PC-9 (cell line): ENCODE measurements at regions not wholly inside any gene's neighbourhood (a gene's known extent, or its start where the extent isn't known, plus 50 kb on each side); places are given as distances from the start of the nearest gene placed in this dataset.

Source experiments
- CTCF ChIP-seq: fragments of 200-600 bp; sonication (generic); conservative IDR thresholded peaks from 2 replicates; pipeline ENCODE4 v1.6.1; 2017; ENCODE audit warnings: mixed run types, antibody characterized with exemption, mild to moderate bottlenecking, moderate library complexity
- EZH2 ChIP-seq: fragments of 200-600 bp; sonication (generic); IDR thresholded peaks from 2 replicates; pipeline ENCODE4 v1.8.0; 2017; ENCODE audit warnings: antibody characterized with exemption, low read depth

GRCh38 chr13:65965501-65965900, 1264.6 kb downstream of the PCDH9 start:
- TF ChIP-seq CTCF (no peak), EZH2 (no peak)
